ENCODE measurements at regions not wholly inside any gene's neighbourhood (a gene's known extent, or its start where the extent isn't known, plus 50 kb on each side); places are given as distances from the start of the nearest gene placed in this dataset.

GRCh38 chr2:128642316-128642715 is 323.6 kb upstream of the HS6ST1 start:
- TF ChIP-seq EZH2 (optimal IDR thresholded peaks at IDR 0.05; ENCODE audit: low read depth, low read length) (no peak), EZH2phosphoT487 (IDR thresholded peaks at IDR 0.05; ENCODE audit: low read length) (no peak)
